ENCODE measurements at regions not wholly inside any gene's neighbourhood (a gene's known extent, or its start where the extent isn't known, plus 50 kb on each side); places are given as distances from the start of the nearest gene placed in this dataset.

DNA sequence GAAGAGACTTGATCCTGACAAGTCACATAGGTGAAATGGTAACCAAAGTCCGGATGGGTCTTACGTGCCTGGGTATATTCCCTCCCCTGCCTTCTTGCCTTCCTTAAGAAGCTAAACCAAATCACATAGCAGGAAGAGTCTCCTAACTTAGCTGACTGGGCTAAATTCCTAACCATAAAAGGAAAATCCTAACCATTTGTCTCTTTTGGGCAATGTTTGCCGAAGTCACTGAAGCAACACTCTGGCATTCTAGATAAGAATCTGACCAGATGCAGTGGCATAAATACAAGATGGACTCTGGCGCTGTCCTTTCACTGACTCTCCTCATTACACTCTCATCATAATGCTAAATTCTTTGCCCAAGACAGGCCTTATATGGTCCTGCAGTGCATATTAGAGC lies 625.5 kb upstream of the RORB start:
- no peak overlapping the region for H3K27ac ChIP-seq
- no peak overlapping the region for H3K4me3 ChIP-seq
- TF ChIP-seq, protein P1, sequence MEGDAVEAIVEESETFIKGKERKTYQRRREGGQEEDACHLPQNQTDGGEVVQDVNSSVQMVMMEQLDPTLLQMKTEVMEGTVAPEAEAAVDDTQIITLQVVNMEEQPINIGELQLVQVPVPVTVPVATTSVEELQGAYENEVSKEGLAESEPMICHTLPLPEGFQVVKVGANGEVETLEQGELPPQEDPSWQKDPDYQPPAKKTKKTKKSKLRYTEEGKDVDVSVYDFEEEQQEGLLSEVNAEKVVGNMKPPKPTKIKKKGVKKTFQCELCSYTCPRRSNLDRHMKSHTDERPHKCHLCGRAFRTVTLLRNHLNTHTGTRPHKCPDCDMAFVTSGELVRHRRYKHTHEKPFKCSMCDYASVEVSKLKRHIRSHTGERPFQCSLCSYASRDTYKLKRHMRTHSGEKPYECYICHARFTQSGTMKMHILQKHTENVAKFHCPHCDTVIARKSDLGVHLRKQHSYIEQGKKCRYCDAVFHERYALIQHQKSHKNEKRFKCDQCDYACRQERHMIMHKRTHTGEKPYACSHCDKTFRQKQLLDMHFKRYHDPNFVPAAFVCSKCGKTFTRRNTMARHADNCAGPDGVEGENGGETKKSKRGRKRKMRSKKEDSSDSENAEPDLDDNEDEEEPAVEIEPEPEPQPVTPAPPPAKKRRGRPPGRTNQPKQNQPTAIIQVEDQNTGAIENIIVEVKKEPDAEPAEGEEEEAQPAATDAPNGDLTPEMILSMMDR (IDR thresholded peaks at IDR 0.05), result no peak
- H3K4me1 ChIP-seq, result no peaks in the 10 kb centered on the region
- H3K36me3 ChIP-seq, result no peaks in the 10 kb centered on the region
- no peak for DNase-seq
- no peaks in the 10 kb centered on the region for H3K27me3 ChIP-seq
- no peak overlapping the region for H3K9ac ChIP-seq (ENCODE audit: low read depth in 2 of 2, low read length in 2 of 2)
- intact Hi-C loops (cut with DNase I), result no loop called here
- H3K9me3 ChIP-seq, result no peaks in the 10 kb centered on the region

DNA sequence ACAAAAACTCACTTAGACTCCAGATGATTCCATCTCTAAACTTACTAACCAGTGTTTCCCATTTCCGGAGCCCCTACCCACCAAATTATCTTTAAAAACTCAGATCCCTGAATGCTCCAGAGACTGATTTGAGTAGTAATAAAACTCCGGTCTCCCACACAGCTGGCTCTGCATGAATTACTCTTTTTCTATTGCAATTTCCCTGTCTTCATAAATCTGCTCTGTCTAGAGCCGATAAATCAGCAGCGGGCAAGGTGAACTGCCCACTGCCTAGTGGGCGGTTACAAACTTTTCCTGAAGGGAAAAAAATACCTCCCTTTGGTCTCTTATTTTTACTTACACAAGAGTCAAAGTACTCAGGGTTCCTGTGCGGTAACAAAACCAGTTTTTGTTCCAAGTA lies 624.4 kb upstream of the RORB start:
- Histone ChIP-seq H3K27ac (no peak overlapping the region), H3K27me3 (no peaks in the 10 kb centered on the region), H3K4me1 (no peaks in the 10 kb centered on the region), H3K4me3 (no peak overlapping the region), H3K9ac (ENCODE audit: low read depth in 2 of 2, low read length in 2 of 2) (no peak overlapping the region), H3K9me3 (no peaks in the 10 kb centered on the region), H3K36me3 (no peaks in the 10 kb centered on the region)
- no peak for DNase-seq
- intact Hi-C loops (cut with DNase I), result no loop called here
- TF ChIP-seq, protein P1 (IDR thresholded peaks at IDR 0.05), result no peak

- Histone ChIP-seq H3K9me3 (no peaks in the 10 kb centered on the region), H3K27me3 (no peaks in the 10 kb centered on the region), H3K9ac (ENCODE audit: low read depth in 2 of 2, low read length in 2 of 2) (no peak overlapping the region), H3K4me1 (no peaks in the 10 kb centered on the region), H3K4me3 (no peak overlapping the region), H3K27ac (no peak overlapping the region), H3K36me3 (no peaks in the 10 kb centered on the region)
- intact Hi-C loops (cut with DNase I), result no loop called here
- TF ChIP-seq, protein P1 (IDR thresholded peaks at IDR 0.05), result no peak
- DNase-seq, result no peak
These were observed 617.0 kb upstream of the RORB start for GRCh38 chr9:73880101-73880500.

- DNase-seq, result no peak
- no peaks in the 10 kb centered on the region for H3K9me3 ChIP-seq
- no peak overlapping the region for H3K27ac ChIP-seq
- H3K36me3 ChIP-seq, result no peaks in the 10 kb centered on the region
- H3K9ac ChIP-seq (ENCODE audit: low read depth in 2 of 2, low read length in 2 of 2), result no peak overlapping the region
- no peak overlapping the region for H3K4me3 ChIP-seq
- intact Hi-C loops (cut with DNase I), result no loop called here
- TF ChIP-seq, protein P1 (IDR thresholded peaks at IDR 0.05), result no peak
- H3K27me3 ChIP-seq, result no peaks in the 10 kb centered on the region
- H3K4me1 ChIP-seq, result no peaks in the 10 kb centered on the region
These were observed 608.1 kb upstream of the RORB start for GRCh38 chr9:73889023-73889422.

- TF ChIP-seq, protein P1 (IDR thresholded peaks at IDR 0.05), result no peak
- Histone ChIP-seq H3K27ac (no peak overlapping the region), H3K4me1 (no peaks in the 10 kb centered on the region), H3K9ac (ENCODE audit: low read depth in 2 of 2, low read length in 2 of 2) (no peak overlapping the region), H3K27me3 (no peaks in the 10 kb centered on the region), H3K9me3 (no peaks in the 10 kb centered on the region), H3K36me3 (no peaks in the 10 kb centered on the region), H3K4me3 (no peak overlapping the region)
- DNase-seq, result no peak
- intact Hi-C loops (cut with DNase I), result no loop called here
These were observed 606.4 kb upstream of the RORB start for GRCh38 chr9:73890685-73891277.

Data from colonic mucosa (tissue), 4 donors.